ENCODE measurements at regions not wholly inside any gene's neighbourhood (a gene's known extent, or its start where the extent isn't known, plus 50 kb on each side); places are given as distances from the start of the nearest gene placed in this dataset.

DNA sequence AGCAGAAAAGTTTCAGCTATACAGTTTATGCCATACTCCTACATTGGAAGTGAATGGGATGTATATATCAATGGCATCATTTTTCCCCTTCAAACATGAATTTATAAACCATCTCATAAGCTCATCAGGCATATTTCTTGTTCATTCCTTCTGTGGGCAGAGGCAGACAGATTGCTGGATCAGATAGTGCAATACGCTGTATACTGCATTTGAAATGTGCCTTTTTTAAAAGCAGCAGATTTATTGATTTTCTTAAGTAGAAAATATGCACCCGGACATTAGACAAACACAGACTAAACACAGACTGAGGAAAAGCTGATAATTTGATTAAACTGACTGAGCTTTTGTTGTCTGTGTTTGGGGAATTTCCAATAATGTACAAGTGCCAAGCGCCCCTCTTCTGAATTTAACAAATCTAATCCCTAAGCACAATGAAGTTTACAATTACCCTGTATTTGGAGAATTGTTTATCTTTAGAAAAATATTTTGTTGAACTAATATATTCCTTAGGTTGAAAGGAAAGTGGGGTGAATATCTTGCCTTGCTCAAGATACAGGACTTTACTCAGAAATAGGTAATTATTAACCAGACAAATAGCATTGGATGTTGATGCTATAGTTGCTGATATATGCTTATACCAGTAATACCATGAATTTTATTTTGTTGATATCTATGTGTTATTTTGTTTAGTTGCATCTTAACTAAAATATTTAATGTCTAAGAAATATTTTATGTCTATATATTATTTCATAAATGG is 566.6 kb upstream of the MEF2C start:
- TF ChIP-seq POLR2A (IDR thresholded peaks at IDR 0.05; ENCODE audit: low read depth), result no peak
- TF ChIP-seq EP300 (IDR thresholded peaks at IDR 0.05), result no peak
- no peak for TF ChIP-seq CTCF (IDR thresholded peaks at IDR 0.05)
- no peak for TF ChIP-seq POLR2AphosphoS5 (IDR thresholded peaks at IDR 0.05)

Measured in esophagus muscularis mucosa (tissue), 4 donors.